ENCODE measurements at regions not wholly inside any gene's neighbourhood (a gene's known extent, or its start where the extent isn't known, plus 50 kb on each side); places are given as distances from the start of the nearest gene placed in this dataset.

DNA sequence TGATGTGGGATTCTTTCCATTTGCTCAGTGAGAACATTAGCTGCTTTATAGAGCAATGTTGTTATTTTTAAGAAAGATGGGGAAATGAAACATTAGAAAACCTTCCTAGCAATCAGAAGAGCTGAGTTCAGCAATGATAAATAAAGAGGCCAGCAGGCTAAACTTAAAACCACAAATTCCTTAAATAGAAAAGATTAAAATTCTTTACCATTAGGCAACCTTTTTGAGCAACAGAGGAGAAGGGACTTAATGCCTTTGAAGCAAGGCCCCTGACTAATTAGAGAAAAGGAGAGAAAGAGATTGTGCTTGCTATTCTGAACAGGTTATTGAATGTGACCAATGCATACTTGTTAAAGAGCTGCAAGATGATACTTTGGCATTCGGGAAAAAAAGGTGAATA, 160.8 kb upstream of the LMO3 start:
- H3K4me3 ChIP-seq (ENCODE audit: low read depth, low read length) = no peak overlapping the region
- TF ChIP-seq, protein P1, sequence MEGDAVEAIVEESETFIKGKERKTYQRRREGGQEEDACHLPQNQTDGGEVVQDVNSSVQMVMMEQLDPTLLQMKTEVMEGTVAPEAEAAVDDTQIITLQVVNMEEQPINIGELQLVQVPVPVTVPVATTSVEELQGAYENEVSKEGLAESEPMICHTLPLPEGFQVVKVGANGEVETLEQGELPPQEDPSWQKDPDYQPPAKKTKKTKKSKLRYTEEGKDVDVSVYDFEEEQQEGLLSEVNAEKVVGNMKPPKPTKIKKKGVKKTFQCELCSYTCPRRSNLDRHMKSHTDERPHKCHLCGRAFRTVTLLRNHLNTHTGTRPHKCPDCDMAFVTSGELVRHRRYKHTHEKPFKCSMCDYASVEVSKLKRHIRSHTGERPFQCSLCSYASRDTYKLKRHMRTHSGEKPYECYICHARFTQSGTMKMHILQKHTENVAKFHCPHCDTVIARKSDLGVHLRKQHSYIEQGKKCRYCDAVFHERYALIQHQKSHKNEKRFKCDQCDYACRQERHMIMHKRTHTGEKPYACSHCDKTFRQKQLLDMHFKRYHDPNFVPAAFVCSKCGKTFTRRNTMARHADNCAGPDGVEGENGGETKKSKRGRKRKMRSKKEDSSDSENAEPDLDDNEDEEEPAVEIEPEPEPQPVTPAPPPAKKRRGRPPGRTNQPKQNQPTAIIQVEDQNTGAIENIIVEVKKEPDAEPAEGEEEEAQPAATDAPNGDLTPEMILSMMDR (IDR thresholded peaks at IDR 0.05; ENCODE audit: borderline replicate concordance, insufficient read depth, low read depth, low read length) = no peak

DNA sequence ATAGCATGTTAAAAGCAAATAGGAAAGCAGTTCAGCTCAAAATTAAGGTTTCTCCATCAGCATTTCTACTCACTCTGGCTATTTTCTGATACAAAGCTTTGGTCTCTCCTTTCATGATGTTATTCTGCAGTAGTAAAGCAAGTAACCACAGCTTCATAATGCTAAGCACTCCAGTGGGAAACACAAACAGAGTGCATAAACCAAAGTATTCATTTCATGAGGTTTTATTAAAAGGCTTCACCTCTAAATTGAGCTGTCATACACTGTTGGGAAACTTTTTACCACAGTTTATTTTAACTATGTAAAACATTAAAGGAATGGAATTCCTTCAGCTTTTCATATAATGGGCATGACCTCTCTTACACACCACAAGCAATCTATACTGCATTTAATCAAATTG, 157.9 kb upstream of the LMO3 start:
- TF ChIP-seq, protein P1 (IDR thresholded peaks at IDR 0.05; ENCODE audit: borderline replicate concordance, insufficient read depth, low read depth, low read length) = no peak

DNA sequence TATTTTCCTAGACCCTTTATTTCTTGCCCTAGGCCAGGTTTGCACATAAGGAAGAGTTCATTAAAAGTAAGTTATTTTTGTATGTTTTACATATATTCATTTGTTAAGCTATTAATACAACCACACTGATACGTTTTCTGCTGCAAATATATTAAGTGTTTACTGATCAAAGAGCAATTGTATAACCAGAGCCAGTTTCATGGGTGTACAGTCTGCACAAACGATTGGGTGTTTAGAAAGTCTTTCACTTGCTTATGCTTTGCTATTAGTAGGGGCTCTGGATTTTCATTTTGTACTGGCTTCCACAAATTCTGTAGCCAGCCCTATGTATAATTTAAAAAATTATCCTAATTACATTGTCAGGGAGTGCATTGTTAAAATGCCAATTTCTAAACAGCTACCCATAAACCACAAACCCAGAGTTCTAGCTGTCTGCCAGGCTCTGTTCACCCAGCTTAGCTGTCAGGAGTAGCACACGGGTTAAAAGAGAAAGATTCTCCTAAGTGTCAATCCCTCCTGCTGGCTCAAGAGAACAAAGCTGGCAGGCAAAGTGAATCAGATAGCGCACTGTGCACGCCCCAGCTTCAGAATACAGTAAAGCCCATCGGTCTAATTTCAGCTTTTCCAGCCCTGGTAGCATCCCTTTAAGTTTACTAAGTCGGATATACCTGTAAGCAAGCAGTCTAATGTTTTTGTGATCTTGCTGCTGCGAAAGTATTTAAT, 151.0 kb upstream of the LMO3 start:
- TF ChIP-seq, protein P1 (IDR thresholded peaks at IDR 0.05; ENCODE audit: borderline replicate concordance, insufficient read depth, low read depth, low read length) = no peak
- H3K4me3 ChIP-seq (ENCODE audit: low read depth, low read length) = no peak overlapping the region

More for the DNA sequence above, 157.9 kb upstream of the LMO3 start:
- no peak overlapping the region for H3K4me3 ChIP-seq (ENCODE audit: low read depth, low read length)

DNA sequence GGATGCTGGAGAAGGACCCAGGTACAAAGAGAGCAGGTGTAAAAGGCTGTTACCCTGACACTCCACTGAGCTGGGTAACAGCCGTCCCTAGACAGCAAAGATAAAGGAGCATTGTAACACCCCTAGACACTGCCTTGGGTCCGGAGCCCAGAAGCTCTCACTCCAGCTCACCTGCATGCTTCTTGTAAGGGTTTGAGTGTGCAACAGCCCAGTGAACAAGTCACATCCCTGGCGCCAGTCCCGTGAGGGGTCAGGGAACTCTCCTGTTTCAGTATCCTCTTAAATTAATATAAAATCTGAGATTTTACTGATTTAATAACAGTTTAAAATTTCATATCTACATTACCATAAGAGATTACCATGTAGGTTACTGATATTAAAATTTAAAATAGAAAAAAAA, 124.8 kb upstream of the LMO3 start:
- H3K4me3 ChIP-seq (ENCODE audit: low read depth, low read length) = no peak overlapping the region
- TF ChIP-seq, protein P1 (IDR thresholded peaks at IDR 0.05; ENCODE audit: borderline replicate concordance, insufficient read depth, low read depth, low read length) = no peak

DNA sequence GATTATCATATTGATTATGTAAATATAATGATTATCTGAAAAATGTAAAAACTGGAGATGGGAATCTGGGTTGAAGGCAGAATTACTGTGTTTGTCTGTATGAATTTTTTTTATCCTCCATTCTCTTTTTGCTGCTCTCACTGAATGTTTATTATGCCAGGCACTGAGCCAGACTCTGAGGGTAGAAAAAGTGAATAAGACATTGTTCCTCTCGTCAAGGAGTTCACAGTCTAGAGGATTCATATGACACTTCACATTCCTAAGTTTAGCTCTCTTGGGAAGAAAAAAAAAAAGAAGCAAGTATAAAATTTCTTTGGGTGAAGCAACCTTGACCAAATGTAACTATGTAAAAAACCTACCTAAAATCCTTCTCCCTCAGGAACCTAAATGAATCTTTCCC, 120.9 kb upstream of the LMO3 start:
- H3K4me3 ChIP-seq (ENCODE audit: low read depth, low read length) = no peak overlapping the region
- TF ChIP-seq, protein P1 (IDR thresholded peaks at IDR 0.05; ENCODE audit: borderline replicate concordance, insufficient read depth, low read depth, low read length) = no peak

DNA sequence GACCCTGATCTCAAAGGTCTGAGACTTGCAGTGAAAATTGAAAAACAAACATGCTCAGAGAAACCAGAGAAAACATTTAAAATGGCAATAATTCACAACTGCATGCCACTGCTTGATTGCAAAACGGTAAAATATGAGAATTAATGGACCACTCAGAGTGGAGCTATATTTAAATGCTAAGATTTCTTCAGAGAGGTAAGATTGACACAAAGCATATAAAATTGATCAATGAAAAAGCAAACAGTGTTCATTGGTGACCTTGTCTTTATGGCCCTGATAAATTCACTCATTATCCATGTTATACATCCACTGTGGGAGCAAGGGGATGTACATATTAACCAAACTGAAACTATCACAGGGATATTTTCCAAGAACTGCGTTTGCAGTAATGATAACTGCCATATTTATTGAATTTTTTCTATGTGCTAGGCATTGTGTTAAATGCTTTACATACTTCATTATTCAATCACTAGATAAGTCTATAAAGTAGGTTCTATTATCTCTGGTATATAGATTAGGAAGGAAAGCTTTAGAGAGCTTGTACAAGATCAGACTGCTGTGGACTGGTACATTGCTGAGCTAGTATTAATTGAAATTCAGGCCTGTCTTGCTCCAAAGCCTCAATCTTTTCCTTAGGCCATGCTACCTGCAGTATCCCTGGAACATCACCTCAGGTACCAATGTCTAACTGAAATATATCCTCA, 113.9 kb upstream of the LMO3 start:
- H3K4me3 ChIP-seq (ENCODE audit: low read depth, low read length) = no peak overlapping the region
- TF ChIP-seq, protein P1 (IDR thresholded peaks at IDR 0.05; ENCODE audit: borderline replicate concordance, insufficient read depth, low read depth, low read length) = no peak

DNA sequence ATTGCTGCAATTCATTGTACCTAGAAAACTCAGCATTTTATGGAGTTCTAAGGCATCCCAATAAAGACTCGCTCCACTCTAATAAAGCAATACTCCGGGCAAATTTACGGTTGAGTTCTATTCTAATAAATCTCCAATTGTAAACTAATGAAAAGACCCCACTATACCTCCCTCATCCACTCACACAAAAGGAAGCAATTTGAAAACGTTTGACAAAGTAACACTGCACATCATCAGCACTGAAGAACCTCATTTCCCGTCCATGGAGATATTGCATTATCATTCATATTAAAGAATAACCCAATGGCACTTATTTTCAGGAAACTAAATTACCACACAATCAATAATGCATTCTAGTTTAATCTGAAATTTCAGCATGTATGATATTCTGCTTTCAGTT, 111.0 kb upstream of the LMO3 start:
- TF ChIP-seq, protein P1 (IDR thresholded peaks at IDR 0.05; ENCODE audit: borderline replicate concordance, insufficient read depth, low read depth, low read length) = no peak
- H3K4me3 ChIP-seq (ENCODE audit: low read depth, low read length) = no peak overlapping the region
